ENCODE measurements at regions not wholly inside any gene's neighbourhood (a gene's known extent, or its start where the extent isn't known, plus 50 kb on each side); places are given as distances from the start of the nearest gene placed in this dataset.
A peak's percentile ranks its signal among the peaks of the same experiment; 100 is the strongest.

DNA sequence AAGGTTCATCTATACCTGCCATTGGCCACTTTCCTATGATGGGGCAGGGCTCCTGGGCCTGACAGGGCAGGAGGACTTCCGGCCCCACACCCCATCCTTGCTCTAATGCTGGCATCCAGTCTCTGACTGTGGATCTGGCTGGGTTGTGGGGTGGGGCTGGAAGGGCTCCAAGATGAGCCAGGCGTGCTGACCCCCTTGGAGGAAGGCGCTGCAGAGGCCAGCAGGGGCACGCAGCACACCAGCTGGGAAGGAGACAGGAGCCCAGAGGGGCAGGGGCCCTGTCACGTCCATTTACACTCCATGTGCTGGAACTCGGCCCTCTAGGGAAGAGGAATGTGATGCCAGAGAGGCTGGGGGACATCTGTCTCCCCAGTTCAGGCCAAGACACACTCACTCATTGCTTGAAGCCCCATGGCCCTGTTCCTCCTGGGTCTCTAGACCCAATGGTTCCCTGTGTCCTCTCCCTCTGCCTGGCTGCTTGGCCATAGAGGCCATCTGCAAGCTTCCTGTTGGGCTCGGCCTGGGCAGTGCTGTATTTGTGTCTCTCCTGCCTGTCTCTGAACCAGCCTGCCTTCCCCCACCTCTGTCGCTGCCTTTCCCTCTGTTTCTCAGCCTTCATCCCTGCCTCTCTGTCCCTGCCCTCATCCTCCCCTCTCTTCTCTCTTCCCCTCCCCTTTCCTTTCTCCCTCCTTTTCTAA, 67.5 kb upstream of the NECTIN1 start:
- no peaks in the 10 kb centered on the region for H3K79me1 ChIP-seq (ENCODE audit: insufficient read depth, low read depth, low read length, poor library complexity, severe bottlenecking)
- peak overlapping the region; percentile 3; the same call in 1 of the 2 replicates for H3K14ac ChIP-seq (ENCODE audit: insufficient read depth, low read length)
- no peak overlapping the region for H2AK5ac ChIP-seq (ENCODE audit: insufficient read length, low read length)
- no peak overlapping the region for H2BK20ac ChIP-seq (ENCODE audit: low read depth, low read length, poor library complexity, severe bottlenecking)
- no peak overlapping the region for H2BK120ac ChIP-seq (ENCODE audit: low read depth, low read length, poor library complexity, severe bottlenecking)
- no peak overlapping the region for H2BK5ac ChIP-seq (ENCODE audit: insufficient read length, low read length)
- no peak overlapping the region for H3K23ac ChIP-seq (ENCODE audit: insufficient read length, low read depth, low read length)
- no peak overlapping the region for H3T11ph ChIP-seq (ENCODE audit: low read length)
- H3K18ac ChIP-seq (ENCODE audit: insufficient read length, low read depth, low read length): no peak overlapping the region
- no peaks in the 10 kb centered on the region for H3K79me2 ChIP-seq (ENCODE audit: insufficient read depth, low read length)
- Mint-ChIP-seq H3K4me1 (peaks cover 69 to 74% of the 10 kb centered on the region in 2 experiments), H3K4me3 (no peak overlapping the region), H3K27ac (no peak overlapping the region; a peak in 1 of 7 replicates), H3K27me3 (ENCODE audit: low read depth) (peaks cover 94% of the 10 kb centered on the region), H3K36me3 (ENCODE audit: insufficient read depth in 1 of 3, low read depth in 3 of 3) (no peaks in the 10 kb centered on the region), H3K9me3 (no peaks in the 10 kb centered on the region; a peak in 1 of 5 replicates)
- H3K27ac ChIP-seq (ENCODE audit: insufficient read length, low read depth, low read length): no peak overlapping the region
- H3K23me2 ChIP-seq (ENCODE audit: insufficient read length, low read depth, low read length, poor library complexity, severe bottlenecking): no peaks in the 10 kb centered on the region
- TF ChIP-seq, protein P1, sequence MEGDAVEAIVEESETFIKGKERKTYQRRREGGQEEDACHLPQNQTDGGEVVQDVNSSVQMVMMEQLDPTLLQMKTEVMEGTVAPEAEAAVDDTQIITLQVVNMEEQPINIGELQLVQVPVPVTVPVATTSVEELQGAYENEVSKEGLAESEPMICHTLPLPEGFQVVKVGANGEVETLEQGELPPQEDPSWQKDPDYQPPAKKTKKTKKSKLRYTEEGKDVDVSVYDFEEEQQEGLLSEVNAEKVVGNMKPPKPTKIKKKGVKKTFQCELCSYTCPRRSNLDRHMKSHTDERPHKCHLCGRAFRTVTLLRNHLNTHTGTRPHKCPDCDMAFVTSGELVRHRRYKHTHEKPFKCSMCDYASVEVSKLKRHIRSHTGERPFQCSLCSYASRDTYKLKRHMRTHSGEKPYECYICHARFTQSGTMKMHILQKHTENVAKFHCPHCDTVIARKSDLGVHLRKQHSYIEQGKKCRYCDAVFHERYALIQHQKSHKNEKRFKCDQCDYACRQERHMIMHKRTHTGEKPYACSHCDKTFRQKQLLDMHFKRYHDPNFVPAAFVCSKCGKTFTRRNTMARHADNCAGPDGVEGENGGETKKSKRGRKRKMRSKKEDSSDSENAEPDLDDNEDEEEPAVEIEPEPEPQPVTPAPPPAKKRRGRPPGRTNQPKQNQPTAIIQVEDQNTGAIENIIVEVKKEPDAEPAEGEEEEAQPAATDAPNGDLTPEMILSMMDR (conservative IDR thresholded peaks at IDR 0.05): no peak
- H2BK15ac ChIP-seq (ENCODE audit: low read depth, low read length): no peak overlapping the region
- no peak overlapping the region for H3K56ac ChIP-seq (ENCODE audit: insufficient read length, low read depth, low read length)
- H4K8ac ChIP-seq (replicated peaks; ENCODE audit: insufficient read length, low read depth, low read length): no peak overlapping the region
- H3K27me3 ChIP-seq (ENCODE audit: insufficient read depth, low read length): peaks cover 5% of the 10 kb centered on the region; the same call in 1 of the 2 replicates
- H3K4me2 ChIP-seq (ENCODE audit: insufficient read depth, insufficient read length, low read length): no peak overlapping the region
- H3K9me3 ChIP-seq (ENCODE audit: control insufficient read depth, low read depth, low read length): no peaks in the 10 kb centered on the region
- no CpG with 5 or more reads among the region's 8 CpGs for WGBS (ENCODE audit: extremely low coverage, insufficient read length, low lambda C conversion rate)
- H3K9ac ChIP-seq (ENCODE audit: extremely low read depth, insufficient read length, low read length): no peak overlapping the region
- H2AFZ ChIP-seq (ENCODE audit: low read length): no peak overlapping the region
- H4K20me1 ChIP-seq (ENCODE audit: control insufficient read depth, insufficient read depth, insufficient read length): no peaks in the 10 kb centered on the region
- no peak for DNase-seq
- H3K4me1 ChIP-seq (ENCODE audit: insufficient read depth, low read length): peaks cover 8% of the 10 kb centered on the region; the same call in 1 of the 2 replicates
- no peak overlapping the region for H2BK12ac ChIP-seq (ENCODE audit: insufficient read length, low read depth, low read length)
- no peak overlapping the region for H3K4ac ChIP-seq (ENCODE audit: low read depth, low read length)
- no peak overlapping the region for H4K91ac ChIP-seq (ENCODE audit: insufficient read length, low read depth, low read length)
- no peak overlapping the region for H4K5ac ChIP-seq (ENCODE audit: insufficient read length, low read depth, low read length)
